PC-9 (cell line): ENCODE measurements at regions not wholly inside any gene's neighbourhood (a gene's known extent, or its start where the extent isn't known, plus 50 kb on each side); places are given as distances from the start of the nearest gene placed in this dataset.

Experiments used
- BruUV-seq: library from RNA; stranded (reverse); fragments of 400-500 nt; replicated peaks from 2 replicates; lab custom pipeline; 2021; lab: Mats Ljungman, UMichigan
- CTCF ChIA-PET: fragments of 300-600 bp; sonication (Branson Sonifier 250); formaldehyde crosslinking; loops from one replicate; lab custom pipeline; 2022; ENCODE audit warnings: antibody characterized with exemption; lab: Charles Lee
- POLR2A ChIA-PET: fragments of 300-600 bp; sonication (Branson Sonifier 250); formaldehyde crosslinking; loops from one replicate; lab custom pipeline; 2022; ENCODE audit warnings: antibody characterized with exemption; ENCODE audit not compliant: unreplicated experiment; lab: Charles Lee
- DNase-seq, 2 experiments: peaks; one replicate each; pipeline versions ENCODE4 v3.0.0 to v3.0.0-alpha.2; 2015 to 2022; ENCODE audit warnings: mixed read lengths in 1 of 2
- H2AFZ ChIP-seq: fragments of 200-600 bp; sonication (generic); 2 replicates; pipeline ENCODE4 v1.8.1; 2017; ENCODE audit warnings: antibody characterized with exemption
- H3F3A ChIP-seq: fragments of 200-600 bp; sonication (generic); 2 replicates; pipeline ENCODE4 v1.8.1; 2017; ENCODE audit warnings: antibody characterized with exemption, mild to moderate bottlenecking, low read depth; ENCODE audit not compliant: insufficient read depth
- H3K27ac ChIP-seq: fragments of 200-600 bp; sonication (generic); 2 replicates; pipeline ENCODE4 v1.6.1; 2016; ENCODE audit warnings: mixed run types
- H3K27me3 ChIP-seq: fragments of 200-600 bp; sonication (generic); 2 replicates; pipeline ENCODE4 v1.6.1; 2016; ENCODE audit warnings: low read depth, mixed run types; ENCODE audit not compliant: insufficient read depth
- H3K36me3 ChIP-seq: fragments of 200-600 bp; sonication (generic); 2 replicates; pipeline ENCODE4 v1.6.1; 2016; ENCODE audit warnings: low read depth, mixed run types
- H3K4me1 ChIP-seq: fragments of 200-600 bp; sonication (generic); replicated peaks from 2 replicates; pipeline ENCODE4 v1.6.1; 2016; ENCODE audit warnings: mixed run types; ENCODE audit not compliant: insufficient read depth
- H3K4me2 ChIP-seq: fragments of 200-600 bp; sonication (generic); 2 replicates; pipeline ENCODE4 v1.6.1; 2017; ENCODE audit warnings: mixed run types
- H3K4me3 ChIP-seq: fragments of 200-600 bp; sonication (generic); 2 replicates; pipeline ENCODE4 v1.6.1; 2016; ENCODE audit warnings: mixed run types
- H3K79me2 ChIP-seq: fragments of 200-600 bp; sonication (generic); 2 replicates; pipeline ENCODE4 v1.6.1; 2017; ENCODE audit warnings: low read depth, mixed run types
- H3K9me2 ChIP-seq: fragments of 200-600 bp; sonication (generic); 2 replicates; pipeline ENCODE4 v1.8.1; 2017; ENCODE audit warnings: mild to moderate bottlenecking; ENCODE audit not compliant: insufficient read depth
- H3K9me3 ChIP-seq: fragments of 200-600 bp; sonication (generic); 2 replicates; pipeline ENCODE4 v1.8.1; 2016; ENCODE audit warnings: low read depth; ENCODE audit not compliant: insufficient read depth
- H4K20me1 ChIP-seq: fragments of 200-600 bp; sonication (generic); 2 replicates; pipeline ENCODE4 v1.8.1; 2017; ENCODE audit not compliant: insufficient read depth
- EZH2 ChIP-seq: fragments of 200-600 bp; sonication (generic); IDR thresholded peaks from 2 replicates; pipeline ENCODE4 v1.8.0; 2017; ENCODE audit warnings: antibody characterized with exemption, low read depth
- intact Hi-C: fragments of 100-400 bp; cut with micrococcal nuclease; formaldehyde crosslinking; loops from one replicate; pipeline ENCODE4 v1.10.0; 2022; ENCODE audit not compliant: unreplicated experiment
- TF ChIP-seq, protein P1 (sequence below): fragments of 200-600 bp; sonication (generic); conservative IDR thresholded peaks from 2 replicates; pipeline ENCODE4 v1.6.1; 2017; ENCODE audit warnings: mixed run types, antibody characterized with exemption, mild to moderate bottlenecking, moderate library complexity

DNA sequence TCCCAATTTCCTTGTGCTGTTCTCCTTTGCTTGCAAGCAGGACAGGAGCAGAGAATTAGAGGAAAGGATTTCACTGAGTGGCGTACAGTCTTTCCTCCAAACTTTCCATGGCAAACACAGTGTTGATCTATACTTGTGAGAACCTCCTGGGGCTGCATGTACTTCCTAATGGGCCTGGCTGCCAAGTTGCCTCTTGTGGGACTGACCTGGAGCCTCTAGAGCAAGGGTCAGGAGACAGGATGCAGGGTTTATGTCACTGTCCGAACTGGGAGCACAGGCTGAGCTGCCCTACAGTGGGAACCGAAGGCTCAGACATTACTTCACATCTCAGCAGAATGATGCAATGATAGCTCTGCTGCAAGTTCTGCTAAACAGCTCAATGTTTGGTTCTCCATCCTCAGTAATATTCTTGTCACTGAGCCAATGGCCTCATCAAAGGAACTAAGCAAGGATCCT lies 102.3 kb downstream of the ENC1 start:
- DNase-seq, result peak; percentile 45 to 99
- BruUV-seq, result no TSS peak
- POLR2A ChIA-PET, result interaction anchor here (0.5 to 0.8 kb wide), 4 partner anchors 38 to 332 kb away, joined by 4 to 6 read pairs (median 4); no protein-coding TSS in a partner anchor
- peaks cover 72% of the 10 kb centered on the region for H3K4me1 ChIP-seq
- no peak for TF ChIP-seq EZH2
- TF ChIP-seq, protein P1, sequence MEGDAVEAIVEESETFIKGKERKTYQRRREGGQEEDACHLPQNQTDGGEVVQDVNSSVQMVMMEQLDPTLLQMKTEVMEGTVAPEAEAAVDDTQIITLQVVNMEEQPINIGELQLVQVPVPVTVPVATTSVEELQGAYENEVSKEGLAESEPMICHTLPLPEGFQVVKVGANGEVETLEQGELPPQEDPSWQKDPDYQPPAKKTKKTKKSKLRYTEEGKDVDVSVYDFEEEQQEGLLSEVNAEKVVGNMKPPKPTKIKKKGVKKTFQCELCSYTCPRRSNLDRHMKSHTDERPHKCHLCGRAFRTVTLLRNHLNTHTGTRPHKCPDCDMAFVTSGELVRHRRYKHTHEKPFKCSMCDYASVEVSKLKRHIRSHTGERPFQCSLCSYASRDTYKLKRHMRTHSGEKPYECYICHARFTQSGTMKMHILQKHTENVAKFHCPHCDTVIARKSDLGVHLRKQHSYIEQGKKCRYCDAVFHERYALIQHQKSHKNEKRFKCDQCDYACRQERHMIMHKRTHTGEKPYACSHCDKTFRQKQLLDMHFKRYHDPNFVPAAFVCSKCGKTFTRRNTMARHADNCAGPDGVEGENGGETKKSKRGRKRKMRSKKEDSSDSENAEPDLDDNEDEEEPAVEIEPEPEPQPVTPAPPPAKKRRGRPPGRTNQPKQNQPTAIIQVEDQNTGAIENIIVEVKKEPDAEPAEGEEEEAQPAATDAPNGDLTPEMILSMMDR, result no peak
- H2AFZ ChIP-seq, result no peak overlapping the region
- peak overlapping the region; percentile 96 for H3K27ac ChIP-seq
- CTCF ChIA-PET, result no interaction called here
- H3K27me3 ChIP-seq, result no peaks in the 10 kb centered on the region
- intact Hi-C loops, result no loop called here
- H3K9me3 ChIP-seq, result peaks cover 12% of the 10 kb centered on the region
- peaks cover 55% of the 10 kb centered on the region for H3F3A ChIP-seq
- H4K20me1 ChIP-seq, result no peaks in the 10 kb centered on the region
- no peaks in the 10 kb centered on the region for H3K9me2 ChIP-seq
- peak overlapping the region; percentile 65 for H3K4me2 ChIP-seq
- H3K4me3 ChIP-seq, result no peak overlapping the region
- H3K79me2 ChIP-seq, result no peaks in the 10 kb centered on the region
- H3K36me3 ChIP-seq, result no peaks in the 10 kb centered on the region; the same call in 1 of the 2 replicates

DNA sequence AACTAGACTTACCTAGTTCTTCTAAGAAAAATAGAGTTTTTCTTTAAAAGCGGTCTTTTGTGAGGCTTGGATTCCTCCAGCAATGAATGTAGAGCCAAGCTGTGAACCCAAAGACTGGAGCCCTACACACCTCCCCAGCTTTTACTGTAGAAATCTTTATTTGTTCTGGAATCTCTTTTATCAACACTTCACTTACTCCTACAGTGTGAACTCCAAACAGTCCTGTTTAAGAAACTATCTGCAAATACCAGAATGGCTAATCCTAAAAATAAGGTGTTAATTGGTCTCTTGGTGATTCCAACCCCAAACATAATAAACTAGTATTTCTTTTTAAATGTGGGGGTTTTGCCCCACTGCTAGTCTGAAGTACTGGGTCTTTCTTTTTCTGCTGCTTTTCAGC lies 103.9 kb downstream of the ENC1 start:
- Histone ChIP-seq H3K27me3 (no peaks in the 10 kb centered on the region), H3K4me3 (no peak overlapping the region), H3K36me3 (no peaks in the 10 kb centered on the region; the same call in 1 of the 2 replicates), H3K9me2 (no peaks in the 10 kb centered on the region), H3K27ac (peak overlapping the region; percentile 96), H3K4me1 (peaks cover 56% of the 10 kb centered on the region), H3K79me2 (no peaks in the 10 kb centered on the region), H4K20me1 (no peaks in the 10 kb centered on the region), H3K4me2 (peak overlapping the region; percentile 65; the same call in 1 of the 2 replicates), H3K9me3 (peaks cover 17% of the 10 kb centered on the region), H2AFZ (no peak overlapping the region), H3F3A (peaks cover 39% of the 10 kb centered on the region)
- no peak for TF ChIP-seq EZH2
- intact Hi-C loops, result no loop called here
- POLR2A ChIA-PET, result interaction anchor here (0.5 kb wide), 1 partner anchor 186 kb away, joined by 5 read pairs; no protein-coding TSS in a partner anchor
- CTCF ChIA-PET, result no interaction called here
- no TSS peak for BruUV-seq
- no peak for DNase-seq

DNA sequence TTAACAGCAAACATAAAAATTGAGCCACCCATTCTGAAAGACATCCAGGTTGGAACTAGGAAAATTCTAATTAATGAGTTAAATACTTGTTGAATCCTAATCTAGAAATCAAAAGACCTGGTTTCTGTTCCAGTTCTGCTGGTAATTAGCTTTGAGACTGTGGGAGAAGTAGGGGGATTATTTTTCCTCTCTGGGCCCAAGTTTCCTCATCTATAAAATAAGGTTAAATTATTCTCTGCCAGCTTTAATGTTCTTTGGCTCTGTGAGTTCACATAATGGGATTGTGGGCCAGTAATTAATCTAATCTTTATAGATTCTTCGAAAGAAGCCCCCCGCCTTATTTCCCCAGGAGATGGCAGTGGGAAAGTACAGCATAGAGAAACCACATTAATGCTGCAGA lies 104.6 kb downstream of the ENC1 start:
- peaks cover 31% of the 10 kb centered on the region for H3F3A ChIP-seq
- H4K20me1 ChIP-seq, result no peaks in the 10 kb centered on the region
- no peak overlapping the region for H2AFZ ChIP-seq
- TF ChIP-seq EZH2, result no peak
- TF ChIP-seq, protein P1, result no peak
- peaks cover 48% of the 10 kb centered on the region for H3K4me1 ChIP-seq
- ChIA-PET POLR2A (no interaction called here), CTCF (no interaction called here)
- intact Hi-C loops, result no loop called here
- no peak overlapping the region for H3K4me3 ChIP-seq
- no peak overlapping the region for H3K4me2 ChIP-seq
- BruUV-seq, result no TSS peak
- no peak overlapping the region for H3K27ac ChIP-seq
- H3K36me3 ChIP-seq, result no peaks in the 10 kb centered on the region; the same call in 1 of the 2 replicates
- H3K9me3 ChIP-seq, result peaks cover 22% of the 10 kb centered on the region
- no peaks in the 10 kb centered on the region for H3K9me2 ChIP-seq
- no peak for DNase-seq
- no peaks in the 10 kb centered on the region for H3K79me2 ChIP-seq
- no peaks in the 10 kb centered on the region for H3K27me3 ChIP-seq
